PC-3 (cell line): ENCODE measurements at regions not wholly inside any gene's neighbourhood (a gene's known extent, or its start where the extent isn't known, plus 50 kb on each side); places are given as distances from the start of the nearest gene placed in this dataset.

Source experiments
- ATAC-seq: fragments of 200-7000 bp; cut with Tn5 transposase; 2 replicates; pipeline ENCODE4 v1.9.1; 2020; ENCODE audit warnings: mild to moderate bottlenecking, moderate library complexity
- BruUV-seq: library from RNA; stranded (reverse); fragments of 400-500 nt; replicated peaks from 2 replicates; lab custom pipeline; 2021; lab: Mats Ljungman, UMichigan
- CTCF ChIA-PET: fragments of 300-600 bp; sonication (Branson Sonifier 250); formaldehyde crosslinking; loops from one replicate; lab custom pipeline; 2022; ENCODE audit warnings: antibody characterized with exemption; lab: Charles Lee
- POLR2A ChIA-PET: fragments of 300-600 bp; sonication (Branson Sonifier 250); formaldehyde crosslinking; loops from one replicate; lab custom pipeline; 2022; ENCODE audit warnings: antibody characterized with exemption; ENCODE audit not compliant: unreplicated experiment; lab: Charles Lee
- DNase-seq: peaks from one replicate; pipeline ENCODE4 v3.0.0-alpha.2; 2015
- H2AFZ ChIP-seq: fragments of 300-600 bp; sonication (generic); 2 replicates; pipeline ENCODE4 v1.6.0; 2016; ENCODE audit warnings: antibody characterized with exemption, low read length
- H3F3A ChIP-seq: fragments of 300-600 bp; sonication (generic); one replicate; pipeline ENCODE4 v1.6.0; 2017; ENCODE audit warnings: antibody characterized with exemption, low read length, control low read depth, mild to moderate bottlenecking; ENCODE audit not compliant: unreplicated experiment
- H3K27ac ChIP-seq: fragments of 300-600 bp; sonication (generic); 2 replicates; pipeline ENCODE4 v1.5.1; 2016; ENCODE audit warnings: mild to moderate bottlenecking, low read length
- H3K27me3 ChIP-seq: fragments of 300-600 bp; sonication (generic); 2 replicates; pipeline ENCODE4 v1.6.1; 2016; ENCODE audit warnings: low read length, mixed read lengths
- H3K36me3 ChIP-seq: fragments of 300-600 bp; sonication (generic); 2 replicates; pipeline ENCODE4 v1.6.1; 2016; ENCODE audit warnings: low read depth, mixed run types, low read length, mixed read lengths
- H3K4me1 ChIP-seq: fragments of 300-600 bp; sonication (generic); 2 replicates; pipeline ENCODE4 v1.5.1; 2016; ENCODE audit warnings: low read length; ENCODE audit not compliant: insufficient read depth
- H3K4me2 ChIP-seq: fragments of 300-600 bp; sonication (generic); 2 replicates; pipeline ENCODE4 v1.6.0; 2016; ENCODE audit warnings: low read length
- H3K4me3 ChIP-seq: fragments of 300-600 bp; sonication (generic); 2 replicates; pipeline ENCODE4 v1.5.1; 2016; ENCODE audit warnings: mild to moderate bottlenecking, low read length, mixed read lengths
- H3K79me2 ChIP-seq: fragments of 300-600 bp; sonication (generic); 2 replicates; pipeline ENCODE4 v1.6.1; 2017; ENCODE audit warnings: low read length, mixed read lengths
- H3K9ac ChIP-seq: fragments of 300-600 bp; sonication (generic); 2 replicates; pipeline ENCODE4 v1.6.0; 2016; ENCODE audit warnings: mild to moderate bottlenecking, low read length
- H3K9me2 ChIP-seq: fragments of 300-600 bp; sonication (generic); replicated peaks from 2 replicates; pipeline ENCODE4 v1.6.1; 2016; ENCODE audit warnings: mixed run types, low read length, mixed read lengths
- H3K9me3 ChIP-seq: fragments of 300-600 bp; sonication (generic); 2 replicates; pipeline ENCODE4 v1.6.1; 2016; ENCODE audit warnings: low read length, mixed read lengths
- H4K20me1 ChIP-seq: fragments of 300-600 bp; sonication (generic); 2 replicates; pipeline ENCODE4 v1.6.1; 2016; ENCODE audit warnings: low read length, mixed read lengths
- CTCF ChIP-seq: fragments of 300-600 bp; sonication (generic); conservative IDR thresholded peaks from 2 replicates; pipeline ENCODE4 v1.5.1; 2017; ENCODE audit warnings: antibody characterized with exemption, low read depth, mild to moderate bottlenecking, low read length
- EZH2 ChIP-seq: fragments of 300-600 bp; sonication (generic); IDR thresholded peaks from one replicate; pipeline ENCODE4 v1.6.1; 2017; ENCODE audit warnings: antibody characterized with exemption, mild to moderate bottlenecking, low read length; ENCODE audit not compliant: unreplicated experiment
- EZH2phosphoT487 ChIP-seq: fragments of 300-600 bp; sonication (generic); IDR thresholded peaks from 2 replicates; pipeline ENCODE4 v1.6.1; 2018; ENCODE audit warnings: mild to moderate bottlenecking, antibody characterized with exemption, low read length, borderline replicate concordance
- intact Hi-C: fragments of 100-400 bp; cut with micrococcal nuclease; formaldehyde crosslinking; loops from 2 replicates; pipeline ENCODE4 v1.9.0; 2023

- intact Hi-C loops: no loop called here
Observed at GRCh38 chr5:93088592-93089389, 492.2 kb downstream of the NR2F1-AS1 start.

GRCh38 chr5:93087326-93087725, 493.7 kb downstream of the NR2F1-AS1 start:
- Histone ChIP-seq H3K9ac (no peak overlapping the region), H2AFZ (no peak overlapping the region), H3K9me2 (no peaks in the 10 kb centered on the region), H3K27ac (no peak overlapping the region), H3K27me3 (no peaks in the 10 kb centered on the region), H3K4me3 (no peak overlapping the region), H4K20me1 (no peaks in the 10 kb centered on the region), H3K79me2 (no peaks in the 10 kb centered on the region), H3K4me1 (peaks cover 6% of the 10 kb centered on the region), H3K9me3 (no peaks in the 10 kb centered on the region), H3K4me2 (no peak overlapping the region), H3K36me3 (no peaks in the 10 kb centered on the region), H3F3A (no peaks in the 10 kb centered on the region)
- ChIA-PET CTCF (interaction anchor here (0.6 kb wide), 1 partner anchor 499 kb away, joined by 9 read pairs; no protein-coding TSS in a partner anchor), POLR2A (interaction anchor here (0.7 kb wide), 1 partner anchor 102 kb away, joined by 3 read pairs; no protein-coding TSS in a partner anchor)
- no peak for TF ChIP-seq CTCF
- TF ChIP-seq EZH2: no peak
- TF ChIP-seq EZH2phosphoT487: no peak
- ATAC-seq (no peak), DNase-seq (no peak)
- intact Hi-C loops: no loop called here
- no TSS peak for BruUV-seq

More at GRCh38 chr5:93088592-93089389, 492.2 kb downstream of the NR2F1-AS1 start:
- no peak overlapping the region for H3K4me2 ChIP-seq
- H2AFZ ChIP-seq: no peak overlapping the region
- no peak overlapping the region for H3K9ac ChIP-seq
- no peak for TF ChIP-seq CTCF
- TF ChIP-seq EZH2phosphoT487: no peak
- TF ChIP-seq EZH2: no peak
- no peaks in the 10 kb centered on the region for H3F3A ChIP-seq
- DNase-seq (peak; percentile 12), ATAC-seq (no peak)
- no peak overlapping the region for H3K27ac ChIP-seq
- no peaks in the 10 kb centered on the region for H3K36me3 ChIP-seq
- H3K4me1 ChIP-seq: peaks cover 14% of the 10 kb centered on the region
- no peaks in the 10 kb centered on the region for H3K9me2 ChIP-seq
- ChIA-PET POLR2A (no interaction called here), CTCF (no interaction called here)
- BruUV-seq: no TSS peak
- no peaks in the 10 kb centered on the region for H3K9me3 ChIP-seq
- no peaks in the 10 kb centered on the region for H4K20me1 ChIP-seq
- H3K27me3 ChIP-seq: no peaks in the 10 kb centered on the region
- H3K79me2 ChIP-seq: no peaks in the 10 kb centered on the region
- no peak overlapping the region for H3K4me3 ChIP-seq

GRCh38 chr5:93082981-93083380, 498.0 kb downstream of the NR2F1-AS1 start:
- Histone ChIP-seq H3K9me2 (no peaks in the 10 kb centered on the region), H3K9me3 (no peaks in the 10 kb centered on the region), H3K9ac (no peak overlapping the region), H3K4me3 (no peak overlapping the region), H3F3A (peaks cover 1% of the 10 kb centered on the region), H3K36me3 (no peaks in the 10 kb centered on the region), H3K79me2 (no peaks in the 10 kb centered on the region), H3K27me3 (no peaks in the 10 kb centered on the region), H3K4me2 (no peak overlapping the region), H4K20me1 (no peaks in the 10 kb centered on the region), H3K27ac (no peak overlapping the region), H2AFZ (no peak overlapping the region), H3K4me1 (peaks cover 19% of the 10 kb centered on the region)
- no TSS peak for BruUV-seq
- TF ChIP-seq CTCF (no peak), EZH2phosphoT487 (no peak), EZH2 (no peak)
- ChIA-PET POLR2A (no interaction called here), CTCF (no interaction called here)
- intact Hi-C loops: no loop called here
- ATAC-seq (no peak), DNase-seq (no peak)
